H1 (cell line): ENCODE measurements at regions not wholly inside any gene's neighbourhood (a gene's known extent, or its start where the extent isn't known, plus 50 kb on each side); places are given as distances from the start of the nearest gene placed in this dataset.

Source experiments
- CTCF ChIA-PET: fragments of 300-600 bp; sonication (Branson Sonifier 250); formaldehyde crosslinking; loops from one replicate; lab custom pipeline; 2021; ENCODE audit not compliant: partially characterized antibody; lab: Charles Lee
- POLR2A ChIA-PET: fragments of 300-600 bp; sonication (Branson Sonifier 250); formaldehyde crosslinking; loops from one replicate; lab custom pipeline; 2021; ENCODE audit warnings: inconsistent platforms; ENCODE audit not compliant: partially characterized antibody; lab: Charles Lee
- DNase-seq, 2 experiments: peaks; one replicate each; pipeline versions ENCODE4 v3.0.0 to v3.0.0-alpha.2; 2010 to 2022; ENCODE audit warnings: low spot score in 2 of 2, low read depth in 1 of 2, mixed read lengths in 1 of 2
- FAIRE-seq: peaks from 2 replicates; lab custom pipeline; 2011; peaks lifted over from hg19 to GRCh38; lab: Jason Lieb, UNC
- H2AFZ ChIP-seq: 2 replicates; pipeline ENCODE4 v1.8.1; 2012; ENCODE audit warnings: low read length, inconsistent platforms
- H2AK5ac ChIP-seq: 2 replicates; pipeline ENCODE4 v1.6.1; 2013; ENCODE audit warnings: low read depth, low read length
- H2BK120ac ChIP-seq: replicated peaks from 2 replicates; pipeline ENCODE3; 2013; ENCODE audit warnings: low read depth, low read length, inconsistent platforms
- H2BK12ac ChIP-seq: 2 replicates; pipeline ENCODE4 v1.6.1; 2013; ENCODE audit warnings: low read depth, low read length
- H2BK15ac ChIP-seq: 2 replicates; pipeline ENCODE4 v1.6.1; 2013; ENCODE audit warnings: low read length
- H2BK20ac ChIP-seq: 2 replicates; pipeline ENCODE4 v1.6.1; 2013; ENCODE audit warnings: low read length
- H2BK5ac ChIP-seq: 2 replicates; pipeline ENCODE4 v1.6.1; 2013; ENCODE audit warnings: low read depth, low read length
- H3K14ac ChIP-seq: 2 replicates; pipeline ENCODE4 v1.6.1; 2013; ENCODE audit warnings: inconsistent platforms; ENCODE audit not compliant: insufficient read length
- H3K18ac ChIP-seq: 2 replicates; pipeline ENCODE4 v1.6.1; 2013; ENCODE audit warnings: low read length; ENCODE audit errors: extremely low read depth
- H3K23ac ChIP-seq: 2 replicates; pipeline ENCODE4 v1.6.1; 2013; ENCODE audit warnings: inconsistent platforms; ENCODE audit not compliant: insufficient read length
- H3K23me2 ChIP-seq: 2 replicates; pipeline ENCODE4 v1.6.1; 2013; ENCODE audit warnings: low read depth, low read length
- H3K27ac ChIP-seq: 2 replicates; pipeline ENCODE4 v1.6.1; 2011; ENCODE audit warnings: low read depth, low read length, inconsistent platforms
- H3K27me3 ChIP-seq, 4 experiments: replicated peaks in 1 of 4; 1 replicate in 1 of 4; 2 replicates in 3 of 4; pipeline versions ENCODE4 v1.6.1 to v1.8.1; 2011 to 2013; ENCODE audit warnings: low read length in 3 of 4, mild to moderate bottlenecking in 3 of 4, inconsistent platforms in 2 of 4, mixed read lengths in 2 of 4, moderate library complexity in 1 of 4; ENCODE audit not compliant: control insufficient read depth in 3 of 4, insufficient read depth in 3 of 4; ENCODE audit errors: extremely low read depth in 1 of 4
- H3K36me3 ChIP-seq, 4 experiments: 2 replicates each; pipeline versions ENCODE4 v1.6.1 to v1.8.1; 2011 to 2013; ENCODE audit warnings: mild to moderate bottlenecking in 4 of 4, low read length in 3 of 4, moderate library complexity in 2 of 4, control low read depth in 1 of 4, inconsistent platforms in 1 of 4; ENCODE audit not compliant: insufficient read depth in 4 of 4, control insufficient read depth in 2 of 4
- H3K4ac ChIP-seq: replicated peaks from 2 replicates; pipeline ENCODE3; 2013; ENCODE audit warnings: low read length, low read depth, mixed read lengths, inconsistent platforms; ENCODE audit not compliant: insufficient read length
- H3K4me1 ChIP-seq, 4 experiments: replicated peaks in 1 of 4; 1 replicate in 1 of 4; 2 replicates in 3 of 4; pipeline versions ENCODE4 v1.6.1 to v1.8.1; 2011 to 2013; ENCODE audit warnings: low read length in 3 of 4, inconsistent platforms in 2 of 4, mixed read lengths in 1 of 4; ENCODE audit not compliant: insufficient read depth in 4 of 4, control insufficient read depth in 3 of 4
- H3K4me2 ChIP-seq, 2 experiments: 2 replicates each; pipeline versions ENCODE4 v1.6.1 to v1.8.1; 2011 to 2013; ENCODE audit warnings: low read depth in 2 of 2, low read length in 2 of 2, control low read depth in 1 of 2, inconsistent platforms in 1 of 2, mild to moderate bottlenecking in 1 of 2; ENCODE audit not compliant: insufficient read depth in 1 of 2
- H3K4me3 ChIP-seq, 4 experiments: fragments of 200-600, 300-600 bp in 1 of 4; sonication (generic), shearing (Covaris generic), sonication (Bioruptor Twin) in 1 of 4; 2 replicates each; pipeline versions ENCODE4 v1.5.1 to v1.8.1; 2011 to 2016; ENCODE audit warnings: low read length in 4 of 4, low read depth in 3 of 4, control low read depth in 2 of 4, inconsistent platforms in 2 of 4, mild to moderate bottlenecking in 2 of 4, mixed read lengths in 1 of 4, moderate library complexity in 1 of 4; ENCODE audit not compliant: insufficient read depth in 2 of 4; ENCODE audit errors: extremely low read depth in 1 of 4
- H3K56ac ChIP-seq: replicated peaks from 2 replicates; pipeline ENCODE3; 2013; ENCODE audit warnings: low read depth, mild to moderate bottlenecking, mixed read lengths, low read length, inconsistent platforms; ENCODE audit not compliant: insufficient read length
- H3K79me1 ChIP-seq: 2 replicates; pipeline ENCODE4 v1.6.1; 2013; ENCODE audit warnings: low read depth, low read length, control low read depth
- H3K79me2 ChIP-seq, 2 experiments: 2 replicates each; pipeline versions ENCODE4 v1.6.1 to v1.8.1; 2012 to 2013; ENCODE audit warnings: low read length in 2 of 2, mild to moderate bottlenecking in 2 of 2, inconsistent platforms in 1 of 2; ENCODE audit not compliant: insufficient read depth in 2 of 2, control insufficient read depth in 1 of 2
- H3K9ac ChIP-seq, 4 experiments: replicated peaks in 1 of 4; 1 replicate in 1 of 4; 2 replicates in 3 of 4; pipeline versions ENCODE4 v1.6.1 to v1.8.1; 2011 to 2013; ENCODE audit warnings: low read depth in 3 of 4, low read length in 3 of 4, control low read depth in 2 of 4, mild to moderate bottlenecking in 2 of 4, moderate library complexity in 2 of 4, inconsistent platforms in 1 of 4; ENCODE audit errors: extremely low read depth in 1 of 4
- H3K9me3 ChIP-seq, 2 experiments: 2 replicates each; pipeline versions ENCODE4 v1.6.1 to v1.8.1; 2012 to 2013; ENCODE audit warnings: mild to moderate bottlenecking in 2 of 2, moderate library complexity in 2 of 2, control low read depth in 1 of 2, inconsistent platforms in 1 of 2, low read depth in 1 of 2, low read length in 1 of 2, mixed read lengths in 1 of 2; ENCODE audit not compliant: insufficient read depth in 2 of 2
- H4K20me1 ChIP-seq, 2 experiments: replicated peaks in 1 of 2; 2 replicates each; pipeline versions ENCODE3 to v1.8.1; 2011 to 2013; ENCODE audit warnings: inconsistent platforms in 2 of 2, low read length in 2 of 2, mild to moderate bottlenecking in 1 of 2; ENCODE audit not compliant: insufficient read depth in 2 of 2, control insufficient read depth in 1 of 2
- H4K5ac ChIP-seq: 2 replicates; pipeline ENCODE4 v1.6.1; 2013; ENCODE audit warnings: low read length, low read depth, mixed read lengths, inconsistent platforms; ENCODE audit not compliant: insufficient read length
- H4K8ac ChIP-seq: 2 replicates; pipeline ENCODE4 v1.8.0; 2013; ENCODE audit warnings: mild to moderate bottlenecking, moderate library complexity, low read length, inconsistent platforms; ENCODE audit not compliant: insufficient read depth; ENCODE audit errors: extremely low read depth
- H4K91ac ChIP-seq: replicated peaks from 2 replicates; pipeline ENCODE3; 2013; ENCODE audit warnings: low read length, mixed read lengths, inconsistent platforms; ENCODE audit not compliant: insufficient read length
- CBX5 ChIP-seq: fragments of 300-800, 300-1000 bp; sonication (generic); IDR thresholded peaks from 2 replicates; pipeline ENCODE4 v1.7.1; 2016; ENCODE audit warnings: antibody characterized with exemption, low read length, low read depth
- CEBPB ChIP-seq: IDR thresholded peaks from 2 replicates; pipeline ENCODE4 v1.6.1; 2012; ENCODE audit warnings: low read depth, low read length
- CHD1 ChIP-seq: IDR thresholded peaks from 2 replicates; pipeline ENCODE4 v1.6.1; 2012; ENCODE audit warnings: low read depth, low read length, improper control_type of control experiment
- EP300 ChIP-seq, 2 experiments: IDR thresholded peaks; 1 replicate in 1 of 2; 2 replicates in 1 of 2; pipeline ENCODE4 v1.6.1; 2011 to 2012; ENCODE audit warnings: low read depth in 2 of 2, low read length in 2 of 2, mild to moderate bottlenecking in 2 of 2, borderline replicate concordance in 1 of 2, inconsistent platforms in 1 of 2, moderate library complexity in 1 of 2
- EZH2 ChIP-seq: fragments of 200-600 bp; sonication (generic); IDR thresholded peaks from 2 replicates; pipeline ENCODE4 v1.7.1; 2012; ENCODE audit warnings: low read depth, mild to moderate bottlenecking, moderate library complexity, low read length, inconsistent platforms; ENCODE audit not compliant: severe bottlenecking
- POU5F1 ChIP-seq: IDR thresholded peaks from 2 replicates; pipeline ENCODE4 v1.6.1; 2011; ENCODE audit warnings: low read depth, mild to moderate bottlenecking, low read length, moderate library complexity
- RAD21 ChIP-seq, 2 experiments: IDR thresholded peaks in 1 of 2; conservative IDR thresholded peaks in 1 of 2; 2 replicates each; pipeline ENCODE4 v1.6.1; 2011; ENCODE audit warnings: low read depth in 2 of 2, low read length in 2 of 2, improper control_type of control experiment in 1 of 2, inconsistent platforms in 1 of 2, mild to moderate bottlenecking in 1 of 2, moderate library complexity in 1 of 2
- RFX5 ChIP-seq: IDR thresholded peaks from 2 replicates; pipeline ENCODE4 v1.6.1; 2011; ENCODE audit warnings: low read depth, low read length, improper control_type of control experiment, borderline replicate concordance
- RNF2 ChIP-seq: fragments of 200-900, 300-1000 bp; sonication (generic); IDR thresholded peaks from 2 replicates; pipeline ENCODE4 v1.7.1; 2016; ENCODE audit warnings: borderline replicate concordance, low read depth, mild to moderate bottlenecking, antibody characterized with exemption, low read length; ENCODE audit not compliant: poor library complexity, severe bottlenecking; ENCODE audit errors: missing control alignments
- SIRT6 ChIP-seq: IDR thresholded peaks from one replicate; pipeline ENCODE4 v1.7.1; 2012; ENCODE audit warnings: low read length, inconsistent platforms
- SP2 ChIP-seq: IDR thresholded peaks from 2 replicates; pipeline ENCODE4 v1.6.1; 2012; ENCODE audit warnings: mild to moderate bottlenecking, low read length, inconsistent platforms
- SRF ChIP-seq: IDR thresholded peaks from 2 replicates; pipeline ENCODE4 v1.6.1; 2011; ENCODE audit warnings: mild to moderate bottlenecking, low read depth, low read length, moderate library complexity
- TCF12 ChIP-seq: IDR thresholded peaks from 2 replicates; pipeline ENCODE4 v1.6.1; 2011; ENCODE audit warnings: low read depth, mild to moderate bottlenecking, low read length
- TEAD4 ChIP-seq: IDR thresholded peaks from 2 replicates; pipeline ENCODE4 v1.6.1; 2012; ENCODE audit warnings: low read depth, low read length, inconsistent platforms, mixed read lengths
- YY1 ChIP-seq: IDR thresholded peaks from 2 replicates; pipeline ENCODE4 v1.6.1; 2011; ENCODE audit warnings: low read depth, mild to moderate bottlenecking, low read length
- WGBS, 2 experiments: shearing (Covaris generic) in 1 of 2; methylation state at CpG; one replicate each; pipeline versions ENCODE4 v1.1.6 to v1.1.7; 2013 to 2015; ENCODE audit warnings: low lambda C conversion rate in 2 of 2, mixed read lengths in 2 of 2, inconsistent platforms in 1 of 2, low coverage in 1 of 2, missing lambda C conversion rate in 1 of 2; ENCODE audit not compliant: insufficient replicate concordance in 2 of 2, insufficient coverage in 1 of 2, insufficient read length in 1 of 2; ENCODE audit errors: extremely low coverage in 1 of 2, missing lambda C conversion rate in 1 of 2; 5-methylcytosine and 5-hydroxymethylcytosine counted together

GRCh38 chr13:89955773-89956172 is 1391.7 kb upstream of the MIR17HG start:
- H3K14ac ChIP-seq = no peak overlapping the region
- no peak overlapping the region for H2BK5ac ChIP-seq
- no peak overlapping the region for H2BK12ac ChIP-seq
- no peak overlapping the region for H4K8ac ChIP-seq
- no peak overlapping the region for H2AFZ ChIP-seq
- FAIRE-seq (no peak), DNase-seq (no peak)
- no peak overlapping the region for H2BK20ac ChIP-seq
- ChIA-PET POLR2A (no interaction called here), CTCF (no interaction called here)
- no peak overlapping the region for H2BK15ac ChIP-seq
- no peak overlapping the region for H3K4me3 ChIP-seq
- H3K4me2 ChIP-seq = no peak overlapping the region
- H3K56ac ChIP-seq = no peak overlapping the region
- H2AK5ac ChIP-seq = no peak overlapping the region
- H3K27me3 ChIP-seq = no peaks in the 10 kb centered on the region
- no peaks in the 10 kb centered on the region for H3K4me1 ChIP-seq
- H4K20me1 ChIP-seq = no peaks in the 10 kb centered on the region
- H3K27ac ChIP-seq = no peak overlapping the region
- H3K9me3 ChIP-seq = no peaks in the 10 kb centered on the region
- H4K5ac ChIP-seq = no peak overlapping the region
- H4K91ac ChIP-seq = no peak overlapping the region
- H2BK120ac ChIP-seq = no peak overlapping the region
- H3K79me1 ChIP-seq = no peaks in the 10 kb centered on the region
- no peak overlapping the region for H3K23ac ChIP-seq
- no peak overlapping the region for H3K18ac ChIP-seq
- no peaks in the 10 kb centered on the region for H3K23me2 ChIP-seq
- H3K36me3 ChIP-seq = no peaks in the 10 kb centered on the region
- H3K4ac ChIP-seq = no peak overlapping the region
- H3K9ac ChIP-seq = no peak overlapping the region
- WGBS, 2 experiments = 87% methylated on average over 1 of the region's 1 CpG; no CpG with 5 or more reads in 1 of the 2 experiments
- H3K79me2 ChIP-seq = no peaks in the 10 kb centered on the region
- TF ChIP-seq CBX5 (no peak), EZH2 (no peak), SIRT6 (no peak), RAD21 (IDR thresholded peaks at IDR 0.05 in 1 of 2, conservative IDR thresholded peaks at IDR 0.05 in 1 of 2; ENCODE audit: low read depth in 2 of 2, low read length in 2 of 2) (no peak), RFX5 (no peak), SRF (no peak), YY1 (no peak), CEBPB (no peak), CHD1 (no peak), TCF12 (no peak), TEAD4 (no peak), SP2 (no peak), EP300 (IDR thresholded peaks at IDR 0.05; ENCODE audit: borderline replicate concordance in 1 of 2, low read depth in 2 of 2, low read length in 2 of 2) (no peak), POU5F1 (no peak), RNF2 (no peak)
